Epithelial cell of proximal tubule (primary cell): ENCODE measurements at regions not wholly inside any gene's neighbourhood (a gene's known extent, or its start where the extent isn't known, plus 50 kb on each side); places are given as distances from the start of the nearest gene placed in this dataset.
A peak's percentile ranks its signal among the peaks of the same experiment; 100 is the strongest.

ENCODE experiments used
- DNase-seq: peaks from one replicate; pipeline ENCODE4 v3.0.0-alpha.2; 2011; ENCODE audit warnings: low read depth
- H3K4me3 ChIP-seq: 2 replicates; pipeline ENCODE4 v1.5.1; 2011; ENCODE audit warnings: low read depth, mild to moderate bottlenecking, low read length
- TF ChIP-seq, protein P1 (sequence below): conservative IDR thresholded peaks from 2 replicates; pipeline ENCODE4 v1.5.1; 2012; ENCODE audit warnings: low read depth, mild to moderate bottlenecking, low read length

DNA sequence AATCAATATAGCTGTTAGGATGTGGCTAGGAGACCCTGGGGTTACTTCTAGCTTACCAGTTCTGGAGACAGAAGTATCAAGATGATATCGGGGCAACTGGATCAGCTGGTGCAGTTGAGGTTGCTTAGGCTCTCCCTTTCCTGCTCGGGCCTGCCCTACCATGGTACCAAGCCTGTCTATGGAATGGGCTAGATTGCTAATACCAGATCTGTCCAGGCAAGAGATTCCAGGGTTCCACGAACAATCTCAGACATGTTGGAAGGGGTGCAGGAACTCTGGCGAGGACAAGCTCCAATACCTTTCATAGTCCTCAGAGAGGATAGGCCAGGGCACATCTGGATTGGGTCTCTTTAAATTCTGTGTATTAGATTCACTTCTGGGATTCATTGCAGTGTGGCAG, 53.8 kb downstream of the ADM start:
- no peak overlapping the region for H3K4me3 ChIP-seq
- TF ChIP-seq, protein P1, sequence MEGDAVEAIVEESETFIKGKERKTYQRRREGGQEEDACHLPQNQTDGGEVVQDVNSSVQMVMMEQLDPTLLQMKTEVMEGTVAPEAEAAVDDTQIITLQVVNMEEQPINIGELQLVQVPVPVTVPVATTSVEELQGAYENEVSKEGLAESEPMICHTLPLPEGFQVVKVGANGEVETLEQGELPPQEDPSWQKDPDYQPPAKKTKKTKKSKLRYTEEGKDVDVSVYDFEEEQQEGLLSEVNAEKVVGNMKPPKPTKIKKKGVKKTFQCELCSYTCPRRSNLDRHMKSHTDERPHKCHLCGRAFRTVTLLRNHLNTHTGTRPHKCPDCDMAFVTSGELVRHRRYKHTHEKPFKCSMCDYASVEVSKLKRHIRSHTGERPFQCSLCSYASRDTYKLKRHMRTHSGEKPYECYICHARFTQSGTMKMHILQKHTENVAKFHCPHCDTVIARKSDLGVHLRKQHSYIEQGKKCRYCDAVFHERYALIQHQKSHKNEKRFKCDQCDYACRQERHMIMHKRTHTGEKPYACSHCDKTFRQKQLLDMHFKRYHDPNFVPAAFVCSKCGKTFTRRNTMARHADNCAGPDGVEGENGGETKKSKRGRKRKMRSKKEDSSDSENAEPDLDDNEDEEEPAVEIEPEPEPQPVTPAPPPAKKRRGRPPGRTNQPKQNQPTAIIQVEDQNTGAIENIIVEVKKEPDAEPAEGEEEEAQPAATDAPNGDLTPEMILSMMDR, result no peak
- DNase-seq, result no peak

DNA sequence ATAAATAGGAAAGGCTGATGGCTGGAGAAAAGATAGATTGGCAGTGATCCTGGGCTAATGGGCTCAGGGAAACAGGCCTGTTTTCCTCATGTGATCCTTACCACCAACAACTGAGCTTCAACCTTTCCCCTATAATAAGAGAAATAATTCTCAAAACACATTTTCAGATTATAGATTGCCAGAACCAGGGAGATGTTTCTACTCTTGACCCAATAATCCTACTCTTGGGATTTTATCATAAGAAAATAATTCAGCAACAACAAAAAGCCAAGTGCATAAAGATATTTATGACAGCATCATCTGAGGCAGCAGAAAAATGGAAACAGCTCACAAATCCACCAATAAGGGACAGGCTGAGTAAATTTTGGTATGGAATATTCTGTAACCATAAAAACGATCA, 54.3 kb downstream of the ADM start:
- no peak for DNase-seq
- TF ChIP-seq, protein P1, result no peak
- no peak overlapping the region for H3K4me3 ChIP-seq

DNA sequence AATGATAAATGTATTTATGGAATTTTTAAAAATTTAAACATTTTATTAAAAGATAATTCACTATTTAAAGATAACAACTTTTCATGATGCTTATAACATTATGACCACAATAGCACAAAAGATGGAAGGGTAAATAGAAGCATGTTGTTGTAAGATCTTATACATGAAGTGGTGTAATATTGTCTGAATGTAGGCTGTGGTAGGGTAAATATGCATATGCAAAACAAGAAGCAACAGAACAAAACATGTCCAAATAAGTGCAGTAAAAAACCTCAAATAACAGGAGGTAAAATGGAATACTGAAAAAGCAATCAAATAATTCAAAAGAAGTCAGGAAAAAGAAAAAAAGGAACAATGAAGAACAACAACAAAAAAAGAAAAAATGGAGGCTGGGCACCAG, 56.0 kb downstream of the ADM start:
- TF ChIP-seq, protein P1, result no peak
- no peak overlapping the region for H3K4me3 ChIP-seq
- DNase-seq, result no peak

DNA sequence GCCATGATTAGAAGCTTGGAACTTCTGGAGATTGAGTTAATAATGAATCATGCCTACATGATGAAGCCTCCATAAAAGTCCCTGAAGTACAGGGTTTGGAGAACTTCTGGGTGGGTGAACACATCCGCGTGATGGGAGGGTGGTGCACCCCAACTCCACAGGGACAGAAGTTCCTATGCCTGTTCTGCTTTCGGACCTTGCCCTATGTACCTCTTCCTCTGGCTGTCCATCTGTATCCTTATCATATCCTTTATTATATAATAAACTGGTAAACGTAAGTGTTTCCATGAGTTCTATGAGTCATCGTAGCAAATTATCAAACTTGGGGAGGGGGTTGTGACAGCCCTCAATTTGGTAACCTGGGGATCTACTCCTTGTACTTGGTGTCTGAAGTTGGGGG, 60.2 kb downstream of the ADM start:
- H3K4me3 ChIP-seq, result no peak overlapping the region
- TF ChIP-seq, protein P1, result no peak
- no peak for DNase-seq

DNA sequence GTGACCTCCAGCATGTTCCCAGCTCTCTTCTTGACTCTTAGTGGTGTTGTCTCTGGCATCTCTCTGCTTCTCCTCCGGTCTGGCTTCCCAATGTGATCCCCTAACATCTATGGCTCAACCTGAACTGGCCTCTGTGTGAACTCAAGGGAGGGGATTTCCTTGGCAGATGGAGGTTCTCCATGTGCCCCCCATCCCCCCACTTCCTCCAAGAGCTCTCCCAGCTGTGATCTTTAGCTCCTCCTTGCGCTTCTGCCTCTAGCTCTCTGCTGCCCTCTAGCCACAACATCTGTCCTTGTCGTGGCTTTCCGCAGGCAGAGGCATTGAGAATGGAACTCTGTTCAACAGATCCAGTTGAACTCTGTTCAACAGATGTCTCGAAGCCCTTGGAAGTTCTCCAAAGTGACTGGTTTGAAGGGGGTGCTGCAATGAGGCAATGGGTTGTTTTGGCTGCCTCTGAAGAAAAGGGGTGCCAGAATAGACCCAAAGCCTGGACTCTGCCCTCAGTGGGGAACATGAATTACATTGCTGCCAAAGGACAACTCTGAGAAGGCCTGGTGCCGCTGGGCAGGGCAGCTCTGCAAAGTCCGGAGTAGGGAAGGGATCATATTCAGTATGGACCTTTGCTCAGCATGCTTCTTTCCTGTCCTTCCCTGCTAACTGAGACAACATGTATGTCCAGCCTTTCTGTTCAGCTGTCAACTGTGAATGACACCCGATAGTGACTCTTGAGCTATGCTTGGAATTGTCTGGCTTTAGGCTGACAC, 61.9 kb downstream of the ADM start:
- TF ChIP-seq, protein P1, result peak; percentile 97
- DNase-seq, result peak; percentile 77
- H3K4me3 ChIP-seq, result no peak overlapping the region

DNA sequence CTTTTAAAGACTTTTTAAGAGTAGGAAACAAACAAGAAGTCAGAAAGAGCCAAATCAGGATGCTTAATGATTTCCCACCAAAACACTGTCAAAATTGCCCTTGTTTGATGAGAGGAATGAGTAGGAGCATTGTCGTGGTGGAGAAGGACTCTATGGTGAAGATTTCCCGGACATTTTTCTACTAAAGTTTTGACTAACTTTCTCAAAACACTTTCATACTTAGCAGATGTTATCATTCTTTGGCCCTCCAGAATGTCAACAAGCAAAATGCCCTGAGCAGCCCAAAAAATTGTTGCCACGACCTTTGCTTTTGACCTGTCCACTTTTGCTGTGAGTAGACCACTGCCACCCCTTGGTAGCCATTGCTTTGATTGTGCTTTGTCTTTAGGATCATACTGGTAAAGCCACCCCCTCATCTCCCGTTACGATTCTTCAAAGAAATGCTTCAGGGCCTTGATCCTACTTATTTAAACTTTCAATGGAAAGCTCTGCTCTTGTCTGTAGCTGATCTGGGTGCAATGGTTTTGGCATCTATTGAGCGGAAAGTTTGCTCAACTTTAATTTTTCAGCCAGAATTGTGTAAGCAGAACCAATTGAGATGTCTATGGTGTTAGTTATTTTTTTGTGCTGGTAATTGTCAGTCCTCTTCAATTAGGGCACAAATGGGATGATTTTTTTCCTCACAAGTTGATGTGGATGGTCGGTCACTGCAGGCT, 67.2 kb downstream of the ADM start:
- no peak for DNase-seq
- no peak overlapping the region for H3K4me3 ChIP-seq
- TF ChIP-seq, protein P1, result no peak
